Stomach (tissue), 4 donors: ENCODE measurements at regions not wholly inside any gene's neighbourhood (a gene's known extent, or its start where the extent isn't known, plus 50 kb on each side); places are given as distances from the start of the nearest gene placed in this dataset.

ENCODE experiments used
- POLR2A ChIP-seq, 4 donors: fragments of 450-650 bp; IDR thresholded peaks; one replicate each; pipeline ENCODE4 v1.6.1; 2016; ENCODE audit warnings: antibody characterized with exemption in 4 of 4, control low read depth in 2 of 4, mild to moderate bottlenecking in 1 of 4, moderate library complexity in 1 of 4
- TF ChIP-seq, protein P1 (sequence below), 7 experiments: fragments of 450-650 bp in 4 of 7; fragments of 200-600 bp in 3 of 7; sonication (generic) in 3 of 7; IDR thresholded peaks; one replicate each; pipeline ENCODE4 v1.5.1; 2016 to 2019; ENCODE audit warnings: antibody characterized with exemption in 7 of 7, control low read depth in 2 of 7, mild to moderate bottlenecking in 1 of 7

DNA sequence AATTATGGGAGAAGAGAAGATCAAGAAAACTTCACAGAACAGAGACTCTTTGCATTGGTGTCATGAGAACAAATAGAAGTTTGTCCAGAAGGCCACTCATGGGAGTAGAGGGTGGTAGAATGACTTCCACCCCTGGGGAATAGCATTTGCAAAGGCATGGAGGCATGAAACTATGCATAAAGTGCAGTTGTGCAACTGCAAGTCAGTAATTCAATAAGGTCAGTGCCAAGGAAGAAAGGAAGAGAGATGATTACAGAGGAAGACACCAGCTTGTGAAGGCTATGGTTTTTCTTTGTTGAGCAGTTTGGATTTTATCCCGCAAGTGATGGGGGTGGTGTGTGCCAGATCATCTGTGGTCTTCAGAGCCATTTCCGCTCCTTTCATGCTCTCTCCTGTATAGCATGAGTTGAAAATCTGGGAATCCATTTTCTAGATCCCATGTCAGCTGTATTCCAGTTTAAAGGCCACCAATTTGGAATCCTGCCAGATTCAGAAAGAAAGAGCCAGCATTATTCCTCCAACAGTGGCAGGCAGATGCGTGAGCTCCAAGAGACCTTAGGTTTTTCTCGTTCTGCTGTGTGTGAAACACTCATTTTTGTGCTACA, 67.6 kb upstream of the GRIN2B start:
- TF ChIP-seq, protein P1, sequence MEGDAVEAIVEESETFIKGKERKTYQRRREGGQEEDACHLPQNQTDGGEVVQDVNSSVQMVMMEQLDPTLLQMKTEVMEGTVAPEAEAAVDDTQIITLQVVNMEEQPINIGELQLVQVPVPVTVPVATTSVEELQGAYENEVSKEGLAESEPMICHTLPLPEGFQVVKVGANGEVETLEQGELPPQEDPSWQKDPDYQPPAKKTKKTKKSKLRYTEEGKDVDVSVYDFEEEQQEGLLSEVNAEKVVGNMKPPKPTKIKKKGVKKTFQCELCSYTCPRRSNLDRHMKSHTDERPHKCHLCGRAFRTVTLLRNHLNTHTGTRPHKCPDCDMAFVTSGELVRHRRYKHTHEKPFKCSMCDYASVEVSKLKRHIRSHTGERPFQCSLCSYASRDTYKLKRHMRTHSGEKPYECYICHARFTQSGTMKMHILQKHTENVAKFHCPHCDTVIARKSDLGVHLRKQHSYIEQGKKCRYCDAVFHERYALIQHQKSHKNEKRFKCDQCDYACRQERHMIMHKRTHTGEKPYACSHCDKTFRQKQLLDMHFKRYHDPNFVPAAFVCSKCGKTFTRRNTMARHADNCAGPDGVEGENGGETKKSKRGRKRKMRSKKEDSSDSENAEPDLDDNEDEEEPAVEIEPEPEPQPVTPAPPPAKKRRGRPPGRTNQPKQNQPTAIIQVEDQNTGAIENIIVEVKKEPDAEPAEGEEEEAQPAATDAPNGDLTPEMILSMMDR (IDR thresholded peaks at IDR 0.05), result no peak
- TF ChIP-seq POLR2A (IDR thresholded peaks at IDR 0.05), result no peak
